ENCODE measurements at regions not wholly inside any gene's neighbourhood (a gene's known extent, or its start where the extent isn't known, plus 50 kb on each side); places are given as distances from the start of the nearest gene placed in this dataset.
"Not testable (repeated sequence)": the region's sequence is repeated elsewhere in the genome, so short reads cannot be mapped to it uniquely, and the experiment has no call there.

DNA sequence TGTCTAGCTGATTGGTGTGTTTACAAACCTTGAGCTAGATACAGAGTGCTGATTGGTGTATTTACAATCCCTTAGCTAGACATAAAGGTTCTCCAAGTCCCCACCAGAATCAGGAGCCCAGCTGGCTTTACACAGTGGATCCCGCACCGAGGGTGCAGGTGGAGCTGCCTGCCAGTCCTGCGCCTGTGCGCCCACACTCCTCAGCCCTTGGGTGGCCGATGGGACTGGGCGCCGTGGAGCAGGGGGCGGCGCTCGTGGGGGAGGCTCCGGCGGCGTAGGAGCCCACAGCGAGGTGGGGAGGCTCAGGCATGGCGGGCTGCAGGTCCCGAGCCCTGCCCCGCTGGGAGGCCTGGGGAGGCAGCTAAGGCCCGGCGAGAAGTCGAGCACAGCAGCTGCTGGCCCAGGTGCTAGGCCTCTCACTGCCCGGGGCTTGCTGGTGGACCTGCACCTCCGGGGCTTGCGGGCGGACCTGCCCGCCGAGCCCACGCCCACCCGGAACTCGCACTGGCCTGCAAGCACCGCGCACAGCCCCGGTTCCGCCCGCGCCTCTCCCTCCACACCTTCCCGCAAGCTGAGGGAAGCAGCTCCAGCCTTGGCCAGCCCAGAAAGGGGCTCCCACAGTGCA lies 51.0 kb upstream of the CDYL start:
- not testable (repeated sequence) for DNase-seq (ENCODE audit: low read depth in 3 of 3)

DNA sequence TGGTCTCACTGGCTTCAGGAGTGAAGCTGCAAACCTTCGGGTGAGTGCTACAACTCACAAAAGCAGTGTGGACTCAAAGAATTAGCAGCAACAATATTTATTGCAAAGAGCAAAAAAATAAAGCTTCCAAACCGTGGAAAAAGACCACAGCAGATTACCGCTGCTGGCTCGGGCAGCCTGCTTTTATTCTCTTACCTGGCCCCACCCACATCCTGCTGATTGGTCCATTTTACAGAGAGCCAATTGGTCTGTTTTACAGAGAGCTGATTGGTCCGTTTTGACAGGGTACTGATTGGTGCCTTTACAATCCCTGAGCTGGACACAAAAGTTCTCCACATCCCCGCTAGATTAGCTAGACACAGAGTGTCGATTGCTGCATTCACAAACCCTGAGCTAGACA lies 51.5 kb upstream of the CDYL start:
- not testable (repeated sequence) for DNase-seq (ENCODE audit: low read depth in 3 of 3)

DNA sequence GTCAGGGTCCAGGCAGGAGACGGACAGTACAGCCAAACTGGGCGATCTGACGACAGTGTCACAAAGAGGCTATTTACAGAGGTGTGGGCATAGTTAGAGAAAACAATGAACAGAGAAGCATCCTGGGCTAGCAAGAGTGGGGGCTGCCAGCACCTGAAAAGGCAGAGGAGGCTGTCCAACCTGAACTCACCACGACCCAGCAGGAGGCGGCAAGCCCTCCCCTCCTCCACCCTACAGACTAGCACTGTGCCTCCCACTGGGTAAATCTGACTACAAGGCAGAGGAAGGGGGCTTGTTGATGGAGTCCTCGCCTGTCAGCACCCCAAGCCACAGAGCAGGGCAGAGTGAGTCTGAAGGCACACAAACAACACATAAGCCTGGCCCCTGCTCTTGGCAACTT lies 52.8 kb upstream of the CDYL start:
- DNase-seq (ENCODE audit: low read depth in 3 of 3) = no peak

DNA sequence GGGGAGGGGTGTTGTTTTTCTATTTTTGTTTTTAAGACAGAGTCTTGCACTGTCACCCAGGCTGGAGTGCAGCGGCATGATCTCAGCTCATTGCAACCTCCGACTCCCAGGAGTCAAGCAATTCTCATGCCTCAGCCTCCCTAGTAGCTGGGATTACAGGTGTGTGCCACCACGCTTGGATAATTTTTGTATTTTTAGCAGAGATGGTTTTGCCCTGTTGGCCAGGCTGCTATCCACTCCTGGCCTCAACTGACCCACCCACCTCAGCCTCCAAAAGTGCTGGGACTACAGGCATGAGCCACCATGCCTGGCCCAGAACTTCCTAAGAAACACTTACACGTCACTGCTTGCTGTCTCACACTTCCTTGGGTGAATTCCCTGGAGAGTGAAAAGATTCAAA lies 54.8 kb upstream of the CDYL start:
- not testable (repeated sequence) for DNase-seq (ENCODE audit: low read depth in 3 of 3)

DNA sequence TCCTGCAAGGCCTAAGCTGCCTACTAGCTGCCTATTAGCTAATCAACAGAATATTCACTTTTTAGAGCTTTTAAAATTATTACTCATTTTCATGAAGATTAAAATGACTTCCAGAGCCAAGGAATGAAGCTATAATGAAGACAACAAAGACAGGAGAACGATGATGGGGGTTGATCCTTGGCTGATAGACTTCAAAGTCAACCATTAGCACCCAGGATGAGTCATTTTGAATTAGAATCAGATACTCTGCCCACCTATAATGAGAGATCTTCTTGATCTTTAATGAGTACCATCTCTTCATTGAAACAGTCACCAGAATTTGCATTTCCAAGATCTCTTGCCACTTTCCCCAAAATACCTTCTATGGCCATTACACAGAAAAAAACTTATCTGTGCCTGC lies 56.7 kb upstream of the CDYL start:
- no peak for DNase-seq (ENCODE audit: low read depth in 3 of 3)

DNA sequence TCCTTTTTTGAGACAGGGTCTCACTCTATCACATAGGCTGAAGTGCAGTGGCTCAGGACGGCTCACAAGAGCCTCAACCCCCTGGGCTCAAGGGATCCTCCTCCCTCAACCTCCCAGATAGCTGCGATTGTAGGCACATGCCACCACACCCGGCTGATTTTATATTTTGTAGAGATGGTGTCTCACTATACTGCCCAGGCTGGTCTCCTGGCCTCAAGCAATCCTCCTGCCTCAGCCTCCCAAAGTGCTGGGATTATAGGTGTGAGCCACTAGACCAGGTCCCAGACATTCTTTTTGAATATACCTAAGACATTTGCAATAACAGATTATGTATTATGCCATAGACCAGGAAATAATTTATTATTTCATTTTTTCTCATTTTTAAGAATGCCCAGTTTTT lies 58.3 kb upstream of the CDYL start:
- DNase-seq (ENCODE audit: low read depth in 3 of 3) = no peak

DNA sequence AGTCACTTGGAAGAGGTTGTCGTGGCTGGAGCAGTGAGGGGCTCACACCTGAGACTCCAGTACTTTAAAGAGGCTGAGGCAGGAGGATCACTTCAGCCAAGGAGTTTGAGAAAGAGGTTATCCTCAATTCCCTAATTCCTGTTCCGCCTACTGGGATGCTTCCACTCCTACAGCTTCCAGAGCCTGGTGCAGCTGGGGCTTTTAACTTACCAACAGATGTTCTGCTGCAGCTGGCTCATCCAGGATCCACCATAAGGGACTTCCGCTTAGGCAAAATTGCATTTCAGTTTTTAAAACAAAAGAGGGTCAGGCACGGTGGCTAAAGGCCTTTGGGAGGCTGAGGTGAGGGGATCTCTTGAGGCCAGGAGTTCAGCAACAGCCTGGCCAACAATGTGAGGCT lies 59.1 kb upstream of the CDYL start:
- no peak for DNase-seq (ENCODE audit: low read depth in 3 of 3)

DNA sequence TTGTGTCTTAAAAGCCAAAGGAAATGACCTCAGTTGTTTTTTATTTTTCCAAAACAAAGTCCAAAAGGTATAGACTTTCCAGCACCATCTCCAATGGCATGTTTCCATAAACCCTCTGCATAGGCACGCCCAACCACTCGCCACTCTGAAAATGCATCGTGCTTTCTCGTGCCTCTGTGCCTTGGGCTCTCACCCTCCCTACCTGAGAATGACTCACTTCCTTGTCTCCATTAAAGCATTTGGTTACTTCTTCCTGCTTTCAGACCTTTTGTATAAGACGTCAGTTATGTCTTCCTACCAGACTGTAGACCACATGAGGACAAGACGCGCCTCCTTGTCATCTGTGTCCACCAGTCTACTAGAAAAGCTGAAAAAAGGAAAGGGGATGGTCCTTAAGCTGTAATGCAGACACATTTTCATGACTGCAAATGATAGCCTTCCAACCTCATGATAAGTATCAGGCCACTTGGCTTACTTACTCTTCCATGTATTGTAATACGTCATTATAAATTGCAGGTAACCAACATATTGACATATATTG lies 61.2 kb upstream of the CDYL start:
- no peak for DNase-seq (ENCODE audit: low read depth in 3 of 3)

DNA sequence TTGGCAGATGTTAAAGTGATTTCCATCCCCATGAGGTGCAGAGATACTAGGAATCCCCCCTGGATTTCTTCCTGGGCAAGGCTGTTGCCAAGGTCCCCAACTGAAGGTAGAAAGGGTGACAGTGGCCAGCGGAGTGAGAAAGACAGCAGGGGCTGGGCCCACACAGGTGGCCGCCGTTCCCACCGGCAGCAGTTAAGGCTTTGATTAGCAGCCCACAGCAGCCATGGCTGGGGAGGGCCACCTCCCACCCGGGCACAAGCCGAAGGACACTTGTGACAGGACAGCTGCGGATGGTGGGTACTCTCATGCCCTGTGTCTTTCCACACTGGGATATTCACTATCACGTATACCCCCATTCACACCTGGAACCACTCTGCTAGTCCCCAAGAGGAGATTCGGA lies 63.9 kb upstream of the CDYL start:
- no peak for DNase-seq (ENCODE audit: low read depth in 3 of 3)

DNA sequence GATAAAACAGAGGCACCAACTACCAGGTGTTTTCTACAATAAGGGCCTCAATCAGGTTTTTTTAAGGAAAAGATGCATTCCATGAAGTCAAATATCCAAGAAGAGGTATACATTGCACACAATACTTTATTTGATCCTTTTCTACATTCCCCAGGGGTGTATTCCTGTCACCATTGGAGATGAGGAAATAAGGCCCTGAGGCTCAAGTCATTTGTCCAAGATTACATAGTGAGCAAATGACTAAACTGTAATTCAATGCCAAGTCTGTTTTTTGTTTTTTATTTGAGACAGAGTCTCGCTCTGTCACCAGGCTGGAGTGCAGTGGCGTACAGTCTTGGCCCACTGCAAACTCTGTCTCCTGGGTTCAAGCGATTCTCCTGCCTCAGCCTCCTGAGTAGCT lies 69.2 kb upstream of the CDYL start:
- no peak for DNase-seq (ENCODE audit: low read depth in 3 of 3)

DNA sequence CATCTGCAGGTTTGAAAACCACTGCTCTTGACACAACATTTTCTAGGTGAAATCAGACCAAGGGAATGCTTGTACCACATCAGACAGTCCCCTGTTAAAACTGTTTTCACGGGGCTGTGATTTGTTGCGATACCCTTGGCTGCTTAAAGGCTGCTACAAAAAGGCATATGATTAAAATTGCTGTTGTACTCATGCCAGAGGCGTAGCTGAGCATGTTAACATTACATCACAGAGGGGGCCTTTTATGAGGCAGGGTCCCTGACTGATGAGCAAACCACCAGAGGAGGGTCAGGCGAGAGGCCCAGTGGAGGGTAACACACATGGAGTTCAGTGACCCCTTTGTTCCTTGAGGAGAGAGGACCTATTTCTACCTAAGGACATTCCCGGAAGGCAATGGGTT lies 70.4 kb upstream of the CDYL start:
- no peak for DNase-seq (ENCODE audit: low read depth in 3 of 3)

DNA sequence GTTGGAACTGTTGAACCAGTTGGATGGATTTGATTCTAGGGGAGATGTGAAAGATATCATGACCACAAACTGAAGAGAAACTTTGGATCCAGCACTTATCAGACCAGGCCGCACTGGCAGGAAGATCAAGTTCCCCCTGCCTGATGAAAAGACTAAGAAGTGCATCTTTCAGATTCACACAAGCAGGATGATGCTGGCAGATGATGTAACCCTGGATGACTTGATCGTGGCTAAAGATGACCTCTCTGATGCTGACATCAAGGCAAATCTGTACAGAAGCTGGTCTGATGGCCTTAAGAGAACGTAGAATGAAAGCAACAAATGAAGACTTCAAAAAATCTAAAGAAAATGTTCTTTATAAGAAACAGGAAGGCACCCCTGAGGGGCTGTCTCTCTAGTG lies 72.8 kb upstream of the CDYL start:
- no peak for DNase-seq (ENCODE audit: low read depth in 3 of 3)

DNA sequence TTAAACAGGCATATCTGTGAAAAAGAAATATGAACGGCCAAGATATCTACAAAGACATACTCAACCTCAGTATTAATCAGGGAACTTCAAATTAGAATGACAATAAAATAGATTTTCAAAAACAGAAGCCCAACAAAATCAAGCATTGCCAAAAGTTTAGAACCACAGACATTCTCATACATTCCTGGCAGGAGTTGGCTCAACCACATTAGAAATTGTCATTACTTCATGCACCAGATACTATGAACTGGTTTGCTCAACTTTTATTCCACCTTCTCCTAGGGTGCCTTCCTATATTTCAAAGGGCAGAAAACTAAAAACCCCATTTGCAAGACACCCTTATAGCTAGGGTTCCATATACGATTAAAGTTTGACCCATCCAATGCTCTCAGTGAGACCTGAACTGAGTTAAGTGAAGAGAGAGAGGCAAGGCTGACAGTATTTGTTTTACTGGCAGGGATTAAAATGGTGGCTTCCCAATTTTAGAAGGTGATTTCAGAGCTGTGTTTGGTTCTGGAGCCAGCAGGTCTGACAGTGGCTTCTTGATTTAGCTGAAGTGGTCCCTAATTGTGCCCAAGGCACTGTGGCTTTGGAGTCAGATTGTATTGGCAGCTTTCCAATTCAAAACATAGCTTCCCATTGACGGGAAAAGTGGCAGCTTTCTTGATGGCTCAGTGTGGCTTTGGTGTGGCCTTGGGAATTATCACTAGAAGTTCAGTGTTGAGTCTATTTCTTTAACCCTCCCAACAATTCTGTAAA lies 77.1 kb upstream of the CDYL start:
- DNase-seq (ENCODE audit: low read depth in 3 of 3) = no peak

DNA sequence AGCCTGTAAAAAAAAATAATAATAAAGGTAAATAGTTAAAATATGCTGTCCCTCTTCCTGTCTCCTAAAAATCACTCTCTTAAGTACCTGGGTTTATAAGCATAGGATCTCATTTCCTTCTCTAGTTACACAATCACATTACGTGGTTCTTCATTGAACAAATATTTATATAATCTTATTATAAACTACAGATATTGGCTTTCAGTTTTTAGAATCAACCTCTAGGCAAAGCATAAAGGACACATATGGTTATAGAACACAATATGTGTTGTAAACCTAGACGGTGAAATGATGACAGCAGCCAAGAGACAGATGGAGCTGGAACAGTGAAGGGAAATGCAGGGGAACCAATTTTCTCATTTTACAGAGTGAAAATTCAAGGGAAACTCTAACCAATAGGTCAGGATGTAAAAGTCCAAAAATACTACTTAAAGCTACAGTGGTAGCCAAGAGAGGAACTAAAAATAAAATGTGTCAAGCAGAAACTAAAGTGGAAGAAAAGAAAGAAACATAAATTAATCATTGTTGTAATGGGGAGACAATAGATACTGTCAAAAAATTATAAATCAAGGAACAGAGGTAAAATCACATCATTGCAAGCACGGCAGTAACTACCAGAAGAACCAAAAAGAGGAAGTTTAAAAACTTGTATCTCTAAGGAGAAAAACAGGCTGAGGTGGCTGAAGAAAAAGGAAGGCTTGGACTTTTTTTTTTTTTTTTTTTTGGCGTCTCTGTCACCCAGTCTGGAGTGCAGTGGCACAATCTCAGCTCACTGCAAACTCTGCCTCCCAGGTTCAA lies 82.8 kb upstream of the CDYL start:
- DNase-seq (ENCODE audit: low read depth in 3 of 3) = no peak

DNA sequence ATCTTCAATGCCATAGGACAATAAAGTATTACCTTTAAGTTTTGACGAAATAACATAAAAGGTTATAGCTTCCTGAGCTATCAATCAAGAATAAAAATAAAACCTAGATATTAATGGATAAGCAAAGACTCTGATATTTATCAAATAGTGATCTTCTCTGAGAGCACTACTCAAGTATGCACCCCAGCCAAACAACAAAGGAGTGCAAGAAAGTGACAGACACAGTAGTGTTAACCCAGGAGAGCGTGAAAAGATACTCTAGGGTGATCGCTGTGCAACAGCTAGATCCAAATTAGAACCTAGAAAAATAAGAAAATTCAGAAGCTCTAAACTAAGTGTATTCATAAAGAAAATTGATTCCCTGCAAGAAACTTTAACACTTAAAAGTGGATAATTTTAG lies 83.5 kb upstream of the CDYL start:
- DNase-seq (ENCODE audit: low read depth in 3 of 3) = no peak

DNA sequence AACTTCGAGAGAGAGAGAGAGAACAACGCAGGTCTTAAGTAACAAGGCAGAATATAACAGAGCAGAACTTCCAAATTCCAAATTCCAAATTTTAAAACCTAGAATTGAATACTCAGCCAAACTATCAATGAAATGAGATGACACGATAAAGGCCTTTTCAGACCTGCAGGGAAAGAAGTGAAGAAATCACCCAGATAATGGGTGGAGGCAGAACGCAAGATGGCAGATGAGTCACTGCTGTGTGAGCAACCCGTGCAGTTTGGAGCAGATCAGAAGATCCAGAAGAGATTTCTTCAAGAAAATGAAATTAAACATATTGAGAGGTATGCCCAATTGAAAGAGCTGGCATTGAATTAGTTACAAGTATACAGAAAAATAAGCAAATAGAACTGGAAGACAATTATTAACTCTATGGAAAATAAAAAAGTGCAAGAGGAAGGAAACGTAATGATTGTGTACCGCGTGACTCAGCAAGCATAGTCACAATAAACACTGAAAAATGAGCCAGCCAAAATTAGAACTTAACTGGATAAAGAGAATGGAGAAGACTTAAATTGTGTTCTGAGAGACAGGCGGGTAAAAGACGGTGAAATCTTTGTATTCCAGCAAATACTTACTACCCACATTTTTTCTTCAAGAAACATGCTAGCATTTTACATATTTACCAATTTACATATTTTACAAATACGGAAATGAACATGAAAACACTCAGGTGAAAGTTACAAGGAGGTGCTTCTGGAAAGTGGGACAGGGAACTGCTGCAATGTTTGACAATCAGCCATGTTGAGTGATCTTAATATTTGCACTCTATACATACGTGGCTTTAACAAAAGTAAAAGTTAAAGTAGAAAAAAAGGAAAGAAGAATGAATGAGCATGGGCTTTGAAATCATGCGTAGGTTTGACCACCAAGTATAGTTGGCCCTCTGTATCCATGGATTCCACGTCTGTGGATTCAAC lies 87.9 kb upstream of the CDYL start:
- no peak for DNase-seq (ENCODE audit: low read depth in 3 of 3)

DNA sequence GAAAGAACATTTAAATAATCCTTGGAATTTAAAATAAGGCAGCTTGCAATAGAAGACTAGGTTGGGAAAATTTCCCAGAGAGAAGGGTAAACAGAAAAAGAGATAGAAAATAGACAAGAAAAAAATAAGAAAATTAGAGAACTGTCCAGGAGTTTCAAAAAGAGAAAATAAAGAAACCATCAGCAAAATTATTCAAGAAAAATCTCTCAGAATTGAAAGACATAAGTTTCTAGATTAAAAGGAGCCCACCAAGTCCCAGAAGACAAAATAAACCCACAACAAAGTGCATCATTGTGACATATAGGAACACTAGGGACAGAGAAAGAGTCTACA lies 88.6 kb upstream of the CDYL start:
- DNase-seq (ENCODE audit: low read depth in 3 of 3) = no peak

DNA sequence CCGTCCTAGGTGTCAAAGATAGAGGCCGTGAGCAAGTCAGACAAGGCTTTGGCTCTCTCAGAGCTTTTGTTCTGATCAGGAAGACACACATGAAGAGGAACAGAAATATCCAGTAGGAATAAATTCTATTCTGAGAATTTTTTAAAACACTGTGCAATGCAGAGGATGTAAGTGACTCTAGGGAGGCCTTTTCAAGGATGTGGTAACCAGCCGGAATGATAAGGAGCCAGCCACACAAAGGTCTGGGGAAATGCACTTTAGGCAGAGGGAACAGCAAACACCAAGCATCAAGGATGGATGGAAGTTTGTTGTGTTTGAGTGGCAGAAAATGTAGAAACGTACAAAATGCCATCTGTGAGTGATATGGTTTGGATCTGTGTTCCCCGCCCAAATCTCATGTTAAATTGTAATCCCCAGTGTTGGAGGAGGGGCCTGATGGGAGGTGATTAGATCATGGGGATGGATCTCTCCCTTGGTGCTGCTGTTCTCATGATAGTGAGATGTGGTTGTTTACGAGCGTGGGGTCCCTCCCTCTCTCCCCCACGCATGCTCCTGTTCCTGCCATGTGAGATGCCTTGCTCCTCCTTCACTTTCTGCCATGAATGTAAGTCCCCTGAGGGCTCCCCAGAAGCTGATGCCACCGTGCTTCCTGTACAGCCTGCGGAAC lies 93.6 kb upstream of the CDYL start:
- DNase-seq (ENCODE audit: low read depth in 3 of 3) = no peak

DNA sequence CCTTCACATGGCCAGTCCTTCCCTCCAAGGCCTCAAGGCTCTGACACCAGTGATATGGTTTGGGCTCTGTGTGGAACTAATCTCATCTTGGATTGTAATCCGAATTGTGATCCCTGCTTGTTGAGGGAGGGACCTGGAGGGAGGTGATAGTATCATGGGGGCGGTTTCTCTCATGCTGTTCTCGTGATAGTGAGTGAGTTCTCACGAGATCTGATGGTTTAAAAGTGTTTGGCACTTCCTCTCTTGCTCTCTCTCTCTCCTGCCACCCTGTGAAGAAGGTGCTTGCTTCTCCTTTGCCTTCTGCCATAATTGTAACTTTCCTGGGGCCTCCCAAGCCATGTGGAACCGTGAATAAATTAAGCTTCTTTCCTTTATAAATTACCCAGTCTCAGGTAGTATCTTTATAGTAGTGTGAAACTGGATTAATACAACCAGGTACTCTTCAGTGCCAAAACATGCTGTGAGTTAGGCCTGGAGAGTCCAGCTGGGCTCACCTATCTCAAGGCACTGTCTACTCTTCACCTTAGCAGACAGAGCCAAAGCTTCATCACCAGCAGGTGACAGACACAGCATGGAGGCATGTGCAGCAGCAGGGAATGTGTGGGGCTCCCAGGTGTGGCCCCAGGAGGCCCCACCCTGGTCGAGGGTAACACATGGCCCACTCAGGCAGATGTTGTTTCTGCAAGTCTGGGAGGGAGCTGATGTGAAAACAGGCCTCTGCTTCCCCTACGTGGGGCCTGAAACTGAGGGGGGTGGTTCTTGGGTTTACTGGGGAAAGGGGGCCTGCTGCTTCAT lies 97.5 kb upstream of the CDYL start:
- DNase-seq (ENCODE audit: low read depth in 3 of 3) = no peak

DNA sequence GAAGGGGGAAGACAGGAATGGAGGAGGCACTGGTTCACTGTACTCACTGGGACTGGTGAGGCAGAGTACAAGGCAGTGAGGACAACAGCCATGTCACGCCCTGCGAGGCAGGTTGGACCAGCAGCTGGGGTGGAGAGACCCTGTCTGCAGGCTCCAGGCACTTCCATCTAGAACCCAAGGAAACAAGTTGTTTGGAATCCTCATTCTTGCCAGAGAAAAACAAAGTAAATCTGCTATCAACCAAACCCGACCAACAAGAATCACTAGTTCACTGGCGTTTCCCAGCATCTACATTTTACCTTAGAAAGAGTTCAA lies 98.5 kb upstream of the CDYL start:
- DNase-seq (ENCODE audit: low read depth in 3 of 3) = no peak
